ENCODE measurements at regions not wholly inside any gene's neighbourhood (a gene's known extent, or its start where the extent isn't known, plus 50 kb on each side); places are given as distances from the start of the nearest gene placed in this dataset.
A peak's percentile ranks its signal among the peaks of the same experiment; 100 is the strongest.

GRCh38 chr2:117396161-117396560 is 418.3 kb upstream of the DDX18 start:
- DNase-seq = no peak

- DNase-seq = no peak
Measured at GRCh38 chr2:117401582-117401981, 412.9 kb upstream of the DDX18 start.

GRCh38 chr2:117406443-117406842 is 408.0 kb upstream of the DDX18 start:
- DNase-seq = no peak

GRCh38 chr2:117407746-117408145 is 406.7 kb upstream of the DDX18 start:
- no peak for DNase-seq

- DNase-seq = no peak
Measured at GRCh38 chr2:117409443-117409842, 405.0 kb upstream of the DDX18 start.

- DNase-seq = no peak
Measured at GRCh38 chr2:117411983-117412382, 402.5 kb upstream of the DDX18 start.

- DNase-seq = no peak
Measured at GRCh38 chr2:117432746-117433145, 381.7 kb upstream of the DDX18 start.

GRCh38 chr2:117436697-117437096 is 377.8 kb upstream of the DDX18 start:
- no peak for DNase-seq

GRCh38 chr2:117470311-117471095 is 344.0 kb upstream of the DDX18 start:
- no peak for DNase-seq

- DNase-seq = peak; percentile 25
Measured at GRCh38 chr2:117481608-117482007, 332.9 kb upstream of the DDX18 start.

- no peak for DNase-seq
Measured at GRCh38 chr2:117485588-117485987, 328.9 kb upstream of the DDX18 start.

- no peak for DNase-seq
Measured at GRCh38 chr2:117486081-117486480, 328.4 kb upstream of the DDX18 start.

- DNase-seq = no peak
Measured at GRCh38 chr2:117492209-117492851, 322.2 kb upstream of the DDX18 start.

GRCh38 chr2:117500721-117501120 is 313.8 kb upstream of the DDX18 start:
- DNase-seq = no peak

GRCh38 chr2:117502121-117502520 is 312.4 kb upstream of the DDX18 start:
- DNase-seq = no peak

GRCh38 chr2:117512307-117512706 is 302.2 kb upstream of the DDX18 start:
- no peak for DNase-seq

- no peak for DNase-seq
Measured at GRCh38 chr2:117514371-117514770, 300.1 kb upstream of the DDX18 start.

GRCh38 chr2:117519238-117519637 is 295.3 kb upstream of the DDX18 start:
- no peak for DNase-seq

GRCh38 chr2:117519721-117520120 is 294.8 kb upstream of the DDX18 start:
- no peak for DNase-seq

- peak; percentile 86 for DNase-seq
Measured at GRCh38 chr2:117523267-117523666, 291.2 kb upstream of the DDX18 start.

GRCh38 chr2:117523711-117524238 is 290.7 kb upstream of the DDX18 start:
- DNase-seq = peak; percentile 27

GRCh38 chr2:117536139-117536538 is 278.4 kb upstream of the DDX18 start:
- no peak for DNase-seq

- DNase-seq = no peak
Measured at GRCh38 chr2:117537032-117537431, 277.5 kb upstream of the DDX18 start.

- no peak for DNase-seq
Measured at GRCh38 chr2:117551858-117552257, 262.6 kb upstream of the DDX18 start.

All from right hindlimb (tissue), 1 donor.